OCI-LY1 (cell line): ENCODE measurements at regions not wholly inside any gene's neighbourhood (a gene's known extent, or its start where the extent isn't known, plus 50 kb on each side); places are given as distances from the start of the nearest gene placed in this dataset.

ENCODE experiments used
- CTCF ChIP-seq: fragments of 200-600 bp; sonication (generic), shearing (Covaris generic); IDR thresholded peaks from 2 replicates; pipeline ENCODE4 v1.5.1; 2017; ENCODE audit warnings: mild to moderate bottlenecking, antibody characterized with exemption, low read length, moderate library complexity, mixed read lengths
- EZH2 ChIP-seq: fragments of 200-600 bp; sonication (generic), shearing (Covaris generic); IDR thresholded peaks from 2 replicates; pipeline ENCODE4 v1.8.0; 2017; ENCODE audit warnings: borderline replicate concordance, mixed run types, mild to moderate bottlenecking, antibody characterized with exemption, low read length, moderate library complexity, mixed read lengths

DNA sequence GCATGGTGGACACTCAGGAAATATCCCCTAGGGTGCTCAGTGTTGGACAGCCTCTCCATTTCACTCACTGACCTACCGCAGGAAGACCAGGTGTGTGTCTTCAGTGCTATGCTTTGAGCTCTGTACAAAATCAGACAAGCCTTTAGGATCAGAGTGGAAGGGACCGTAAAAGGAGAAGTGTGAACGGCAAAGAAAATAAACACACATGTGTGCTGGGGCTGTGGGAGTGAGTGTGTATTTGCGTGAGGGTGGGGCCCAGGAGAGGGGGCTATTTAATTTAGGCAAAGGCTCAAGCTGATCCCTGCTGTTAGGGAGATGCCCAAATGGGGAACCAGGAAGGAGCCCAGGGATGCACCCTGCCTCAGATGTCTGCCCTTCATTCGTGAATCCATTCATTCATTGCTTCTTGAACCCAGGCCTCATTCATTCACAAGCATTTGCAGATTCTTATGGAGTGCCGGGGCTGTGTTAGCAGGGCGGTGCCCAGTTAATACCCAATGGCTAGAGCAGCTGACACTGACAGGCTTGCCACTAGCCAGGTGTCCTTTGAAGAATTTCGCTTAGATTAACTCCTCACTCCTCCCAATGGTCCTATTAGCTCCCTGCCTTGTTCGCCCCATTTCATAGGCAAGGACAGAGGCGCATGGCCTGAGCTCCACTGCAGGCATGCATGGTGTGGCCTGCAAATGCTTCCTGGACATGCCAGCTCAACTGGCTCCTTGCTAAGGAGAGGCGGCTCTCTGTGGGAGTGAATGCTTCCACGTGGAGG, 296.7 kb upstream of the FOXF1 start:
- no peak for TF ChIP-seq CTCF
- TF ChIP-seq EZH2, result no peak
